NOMO-1 (cell line): ENCODE measurements at regions not wholly inside any gene's neighbourhood (a gene's known extent, or its start where the extent isn't known, plus 50 kb on each side); places are given as distances from the start of the nearest gene placed in this dataset.

ENCODE experiments used
- DNase-seq, 2 experiments: peaks; one replicate each; lab custom pipeline; 2025; ENCODE audit not compliant: unreplicated experiment in 2 of 2; lab: John Stamatoyannopoulos, UW

- DNase-seq, result no peak
Observed at GRCh38 chr12:24724814-24725213, 224.1 kb downstream of the BCAT1 start.

DNA sequence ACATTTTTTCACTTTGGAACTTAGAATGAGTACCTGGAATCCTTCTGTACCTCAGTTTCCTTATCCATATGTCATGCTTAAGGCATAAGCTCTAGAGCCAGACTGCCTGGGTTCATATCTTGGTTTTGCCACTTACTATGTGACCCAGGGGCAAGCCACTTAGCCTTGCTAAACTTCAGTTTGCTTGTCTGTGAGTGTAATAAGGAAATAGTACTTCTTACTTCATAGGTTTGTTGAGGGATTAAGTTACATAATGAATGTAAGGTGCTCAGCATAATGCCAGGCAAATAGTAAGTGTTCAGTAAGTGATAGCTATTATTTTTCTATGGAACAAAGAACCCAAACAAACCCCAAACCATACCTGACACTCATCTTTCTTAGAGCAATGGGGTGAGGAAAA, 225.1 kb downstream of the BCAT1 start:
- no peak for DNase-seq

- DNase-seq, result no peak
Observed at GRCh38 chr12:24721191-24721590, 227.7 kb downstream of the BCAT1 start.

- DNase-seq, result no peak
Observed at GRCh38 chr12:24719293-24719721, 229.6 kb downstream of the BCAT1 start.

- no peak for DNase-seq
Observed at GRCh38 chr12:24718617-24719016, 230.3 kb downstream of the BCAT1 start.

GRCh38 chr12:24714237-24714636, 234.7 kb downstream of the BCAT1 start:
- no peak for DNase-seq

DNA sequence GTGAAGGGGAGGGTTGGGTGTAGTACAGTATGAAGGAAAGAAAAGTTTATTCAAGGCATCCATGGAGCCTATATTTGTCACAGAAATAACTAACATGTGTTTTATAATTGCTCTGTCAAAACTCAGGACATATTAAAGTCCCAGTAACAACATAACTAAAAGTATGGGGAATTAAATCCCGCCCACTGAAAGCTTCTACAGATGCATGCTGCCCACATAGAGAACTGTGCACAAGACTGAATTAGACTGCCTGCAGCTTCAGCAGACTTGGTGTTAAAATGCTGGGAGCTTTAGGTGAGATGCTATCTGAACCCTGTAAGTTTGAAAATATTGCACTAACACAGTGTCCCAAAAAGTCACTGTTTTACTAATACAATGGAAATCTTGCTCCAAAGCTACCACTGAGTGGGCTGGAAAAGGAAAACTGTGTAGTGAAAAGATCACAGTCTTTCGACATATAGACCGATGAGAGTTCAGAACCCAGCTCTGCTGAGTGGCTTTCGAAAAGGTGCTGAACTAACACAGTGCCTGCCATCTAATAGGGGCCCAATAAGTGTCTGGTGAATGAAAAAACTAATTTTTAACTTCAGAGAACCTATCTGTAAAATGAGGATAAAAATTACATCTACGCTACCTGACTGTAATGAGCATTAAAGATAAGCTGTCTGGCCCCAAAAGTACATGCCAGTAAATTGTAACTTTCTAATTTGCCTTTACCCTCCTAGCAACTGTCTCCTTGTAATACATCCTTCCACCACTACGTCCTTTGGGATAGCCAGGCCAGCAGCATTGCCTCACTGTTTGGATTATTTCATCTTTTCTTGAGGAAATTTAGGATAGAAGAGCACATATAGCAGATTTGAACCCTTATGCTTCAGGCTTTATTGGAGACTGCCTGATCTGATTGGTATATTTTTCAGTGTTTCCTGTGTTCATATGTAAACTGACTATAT, 237.6 kb downstream of the BCAT1 start:
- DNase-seq, result no peak

- no peak for DNase-seq
Observed at GRCh38 chr12:24709216-24709615, 239.7 kb downstream of the BCAT1 start.

DNA sequence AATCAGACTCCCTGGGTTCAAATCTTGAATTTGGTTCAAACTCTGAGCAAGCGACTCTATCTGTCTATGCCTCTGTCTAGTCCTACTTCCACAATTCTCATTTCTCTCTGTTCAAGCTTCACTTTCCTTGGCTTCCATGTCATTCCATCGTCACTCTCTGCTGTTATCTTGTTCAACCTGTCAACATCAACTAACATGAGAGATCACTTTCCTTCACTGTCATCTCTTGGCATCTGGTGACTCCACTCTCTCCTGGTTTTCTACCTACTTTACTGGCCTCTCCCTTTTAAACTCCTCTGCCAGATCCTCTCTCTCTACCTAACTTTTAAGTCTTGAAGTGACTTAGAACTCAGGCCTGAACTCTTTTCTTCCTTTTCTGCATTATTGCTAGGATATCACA, 240.2 kb downstream of the BCAT1 start:
- no peak for DNase-seq

DNA sequence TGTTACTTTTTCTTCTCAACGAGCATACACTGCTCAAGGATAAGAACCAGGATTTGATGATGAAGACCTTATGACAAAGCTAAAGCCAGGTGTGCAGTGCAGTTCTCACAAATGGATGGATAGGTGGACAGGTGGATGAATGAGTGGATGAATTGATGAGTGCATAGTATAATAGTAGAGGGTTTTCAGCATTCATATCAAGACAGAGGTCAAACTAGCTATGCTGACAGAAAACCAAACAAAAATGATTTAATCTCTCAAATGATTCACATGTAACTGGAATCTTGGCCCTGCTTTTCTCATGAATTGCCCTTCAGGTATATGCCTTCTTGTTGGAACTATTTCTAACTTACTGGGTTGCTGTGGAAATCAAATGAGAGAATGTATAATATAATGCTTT, 240.9 kb downstream of the BCAT1 start:
- DNase-seq, result no peak

DNA sequence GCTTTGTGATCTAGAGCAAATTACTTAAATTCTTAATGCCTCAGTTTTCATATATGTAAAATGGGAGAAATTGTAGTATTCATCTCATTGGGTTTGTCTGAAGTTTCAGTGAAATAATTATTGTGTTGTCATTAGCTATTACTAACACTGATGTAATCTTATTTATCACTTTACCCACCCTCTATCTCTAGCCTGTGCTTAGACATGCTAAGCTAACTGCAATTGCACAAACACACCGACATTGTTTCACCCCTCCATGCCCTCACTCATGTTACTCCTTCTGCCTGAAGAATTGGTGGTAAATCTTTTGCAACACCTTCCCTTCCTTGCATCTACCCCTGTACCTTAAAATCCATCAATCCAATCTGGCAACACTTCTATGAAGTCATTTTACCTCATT, 241.6 kb downstream of the BCAT1 start:
- DNase-seq, result no peak

DNA sequence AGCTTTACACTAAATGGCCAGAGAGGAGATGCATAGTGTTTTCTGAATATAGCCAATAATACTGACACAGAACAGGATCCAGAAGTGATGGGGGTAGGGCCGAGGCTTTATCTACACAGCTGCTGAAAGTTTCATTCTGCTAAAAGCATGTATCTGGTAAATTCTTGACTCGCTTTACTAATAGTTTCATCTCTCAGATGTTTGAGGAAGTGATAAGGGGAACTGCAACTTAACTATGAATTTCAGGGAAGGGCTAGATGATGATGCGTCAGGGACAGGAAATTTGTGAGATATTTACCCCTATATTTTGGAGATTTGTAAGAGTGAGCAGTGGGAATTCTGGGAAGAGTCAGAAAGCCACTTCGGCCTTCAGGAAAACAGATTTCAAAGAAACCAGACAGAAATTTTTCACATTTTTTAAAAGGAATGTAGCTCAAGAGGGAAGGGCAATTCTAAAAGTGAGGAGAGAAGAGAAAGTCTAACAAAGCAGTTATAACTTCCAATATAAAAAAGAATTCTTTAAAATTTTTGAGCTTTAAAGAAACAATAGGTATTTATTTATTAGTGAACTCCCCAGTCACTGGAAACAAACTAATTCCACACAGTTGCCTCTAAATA, 243.1 kb downstream of the BCAT1 start:
- peak; percentile 34 to 91 for DNase-seq

DNA sequence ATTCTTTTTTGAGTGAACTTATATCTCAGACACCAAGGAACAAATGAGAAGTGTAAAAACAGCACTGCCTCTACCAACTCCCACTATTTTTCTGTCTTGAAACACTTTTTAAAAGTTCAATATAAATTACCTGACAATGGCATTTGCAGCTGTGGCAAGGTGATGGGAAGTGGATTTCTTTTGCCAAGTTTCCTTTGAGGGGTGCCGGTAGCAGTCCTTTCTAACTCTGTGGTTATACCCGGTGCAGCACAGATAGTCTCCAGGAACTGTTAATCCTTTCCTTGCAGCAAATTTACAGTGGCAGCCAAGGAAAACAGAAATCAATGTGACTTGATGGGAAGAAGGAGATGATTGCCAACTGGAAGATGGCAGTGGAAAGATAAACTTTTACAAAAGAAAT, 243.7 kb downstream of the BCAT1 start:
- DNase-seq, result no peak

DNA sequence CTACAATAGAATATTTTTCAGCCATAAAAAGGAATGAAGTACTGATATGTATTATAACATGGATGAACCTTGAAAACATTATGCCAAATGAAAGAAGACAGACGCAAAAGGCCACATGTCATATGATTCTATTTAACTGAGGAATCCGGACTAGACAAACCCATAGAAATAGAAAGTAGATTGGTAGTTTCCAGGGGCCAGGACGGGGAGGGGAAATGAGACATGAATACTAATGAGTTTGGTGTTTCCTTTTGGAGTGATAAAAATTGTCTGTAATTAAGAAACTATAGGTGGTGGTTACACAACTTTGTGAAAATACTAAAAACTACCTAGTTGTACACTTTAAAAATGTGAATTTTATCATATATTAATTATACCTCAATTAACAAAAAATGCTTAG, 247.6 kb downstream of the BCAT1 start:
- peak in 1 of 2 experiments; percentile 13 for DNase-seq

DNA sequence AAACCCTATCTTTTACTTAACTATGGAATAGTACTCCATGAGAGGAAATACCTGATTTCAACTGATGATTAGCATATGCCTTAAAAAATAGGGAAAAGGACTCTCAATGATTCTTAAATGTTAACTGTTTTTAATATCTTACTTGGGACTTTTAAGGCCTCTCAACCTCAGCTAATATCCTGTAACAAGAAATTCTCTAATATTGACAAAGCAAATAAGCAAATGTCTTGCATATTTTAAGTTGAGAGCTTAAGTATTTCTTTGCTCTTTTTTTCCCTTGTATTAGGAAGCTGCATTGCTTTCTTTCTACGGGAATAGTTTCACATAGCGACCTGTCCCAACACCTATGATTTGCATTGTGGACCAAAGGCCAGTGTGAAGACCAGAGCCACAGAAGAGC, 249.9 kb downstream of the BCAT1 start:
- no peak for DNase-seq

DNA sequence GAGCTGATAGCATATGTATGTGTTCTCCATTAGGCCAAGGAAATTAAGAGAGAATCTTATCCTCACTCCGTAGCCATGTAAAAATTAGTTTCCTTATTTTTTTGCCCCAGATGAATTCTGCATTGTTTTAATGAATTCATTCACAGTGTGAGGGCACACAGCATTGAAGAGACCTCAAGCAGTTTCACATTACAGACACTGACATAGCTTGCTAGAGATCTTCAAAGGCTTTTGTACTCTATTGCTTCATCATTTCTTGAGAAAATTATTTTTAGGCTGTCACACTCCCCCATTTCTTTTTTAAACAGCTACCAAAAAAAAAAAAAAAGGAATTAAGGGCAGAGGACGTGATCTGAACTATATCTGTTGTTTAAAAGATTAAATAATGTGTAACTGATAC, 251.1 kb downstream of the BCAT1 start:
- DNase-seq, result peak; percentile 53 to 66

DNA sequence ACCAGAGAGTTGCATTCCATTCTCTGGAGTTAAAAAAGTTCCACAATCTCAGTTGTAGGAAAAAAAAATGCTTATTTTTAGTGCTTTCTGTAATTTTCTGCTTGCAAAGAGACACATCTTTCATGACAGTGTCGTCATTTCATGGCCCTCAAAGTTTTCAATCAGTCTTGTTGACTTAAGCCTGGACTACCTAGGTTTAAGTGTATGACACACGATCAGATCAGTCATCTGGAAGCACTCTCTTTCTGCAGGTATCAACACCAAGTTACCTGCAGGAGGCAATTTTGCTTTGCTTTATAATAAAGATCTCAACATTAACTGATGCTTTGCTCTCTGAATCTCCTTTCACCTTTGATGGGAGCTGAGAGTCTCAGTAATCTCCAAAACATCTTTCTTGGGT, 251.6 kb downstream of the BCAT1 start:
- DNase-seq, result no peak

DNA sequence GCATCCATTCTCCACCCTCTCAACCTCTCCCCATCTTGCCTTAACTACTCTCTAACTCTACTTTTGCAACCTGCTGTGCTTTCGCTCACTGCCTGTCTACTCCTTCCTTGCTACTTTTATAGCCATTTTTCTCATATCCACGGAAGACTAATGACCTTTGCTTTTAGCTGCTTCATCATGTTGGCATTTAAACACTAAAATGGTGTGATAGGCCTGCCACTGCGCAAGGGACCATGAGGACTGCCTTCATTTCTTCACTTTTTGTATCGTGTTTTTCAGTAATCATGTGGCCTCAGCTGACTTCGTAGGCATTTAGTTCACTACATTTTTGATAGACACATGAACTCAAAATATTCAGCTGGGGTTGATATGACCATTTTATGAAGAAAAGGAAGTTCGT, 252.1 kb downstream of the BCAT1 start:
- no peak for DNase-seq

- DNase-seq, result no peak
Observed at GRCh38 chr12:24695657-24696329, 253.1 kb downstream of the BCAT1 start.

DNA sequence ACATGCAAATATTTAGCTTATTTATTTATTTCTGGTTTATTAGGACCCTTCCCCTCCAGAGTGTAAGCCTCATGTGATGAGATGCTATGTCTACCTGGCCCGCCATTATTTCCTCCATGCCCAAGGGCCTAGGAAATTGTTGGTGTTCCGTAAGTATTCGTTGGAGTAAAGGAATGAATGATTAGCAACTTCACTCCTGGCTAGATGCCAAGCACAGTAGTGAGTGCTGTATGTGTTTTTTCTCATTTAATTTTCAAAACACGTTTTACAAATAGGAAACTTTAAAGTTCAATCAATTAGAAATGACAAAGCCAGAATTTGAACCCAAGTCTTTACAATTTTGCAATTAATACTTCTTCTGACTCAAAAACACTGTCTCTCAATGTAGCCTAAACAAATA, 253.8 kb downstream of the BCAT1 start:
- DNase-seq, result no peak

DNA sequence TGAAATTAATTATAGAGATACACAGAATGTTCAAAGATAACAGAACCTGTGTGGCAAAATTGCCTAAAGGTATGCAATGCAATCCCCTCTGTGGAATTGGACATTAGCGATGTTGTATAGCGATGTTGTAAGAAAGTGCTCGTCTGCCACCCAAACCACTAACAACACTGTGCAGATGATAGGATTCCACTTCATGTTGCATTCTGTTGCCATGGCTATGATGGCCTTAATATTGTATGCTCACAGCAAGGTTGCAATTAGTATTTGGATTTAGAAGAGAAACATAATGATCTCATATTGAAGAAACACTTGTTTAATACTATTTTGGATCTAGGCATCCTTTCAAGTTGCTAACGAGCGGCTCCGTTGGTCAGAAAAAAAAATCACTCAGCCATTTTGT, 260.3 kb downstream of the BCAT1 start:
- no peak for DNase-seq

GRCh38 chr12:24681570-24681969, 267.3 kb downstream of the BCAT1 start:
- no peak for DNase-seq
